ENCODE measurements at regions not wholly inside any gene's neighbourhood (a gene's known extent, or its start where the extent isn't known, plus 50 kb on each side); places are given as distances from the start of the nearest gene placed in this dataset.

GRCh38 chr10:3000048-3000447 lies 67.3 kb upstream of the PFKP start:
- H3K27me3 ChIP-seq: no peaks in the 10 kb centered on the region
- 50 to 66% methylated on average over 2 of the region's 2 CpGs for WGBS, 2 donors (ENCODE audit: low coverage in 1 of 2)
- ATAC-seq: no peak
- H3K4me1 ChIP-seq: no peaks in the 10 kb centered on the region
- H3K36me3 ChIP-seq: no peaks in the 10 kb centered on the region
- H3K27ac ChIP-seq: no peak overlapping the region
- TF ChIP-seq POLR2AphosphoS5 (IDR thresholded peaks at IDR 0.05) (no peak), POLR2A (IDR thresholded peaks at IDR 0.05) (no peak), CTCF (IDR thresholded peaks at IDR 0.05) (no peak), EP300 (IDR thresholded peaks at IDR 0.05) (no peak)
- no peak overlapping the region for H3K4me3 ChIP-seq
- H3K9me3 ChIP-seq: no peaks in the 10 kb centered on the region

GRCh38 chr10:2994221-2994961 lies 73.0 kb upstream of the PFKP start:
- Histone ChIP-seq H3K36me3 (no peaks in the 10 kb centered on the region), H3K27me3 (peaks cover 4% of the 10 kb centered on the region), H3K4me1 (no peaks in the 10 kb centered on the region), H3K27ac (no peak overlapping the region), H3K4me3 (no peak overlapping the region), H3K9me3 (peaks cover 0 to 5% (median 0%) of the 10 kb centered on the region in 3 donors)
- 68 to 72% methylated on average over 6 of the region's 7 CpGs for WGBS, 2 donors (ENCODE audit: low coverage in 1 of 2)
- TF ChIP-seq POLR2AphosphoS5 (IDR thresholded peaks at IDR 0.05) (no peak), CTCF (IDR thresholded peaks at IDR 0.05) (no peak)
- ATAC-seq: no peak

- Histone ChIP-seq H3K27ac (no peak overlapping the region), H3K4me3 (no peak overlapping the region), H3K27me3 (peaks cover 10% of the 10 kb centered on the region), H3K4me1 (no peaks in the 10 kb centered on the region), H3K36me3 (no peaks in the 10 kb centered on the region), H3K9me3 (peaks cover 0 to 12% (median 0%) of the 10 kb centered on the region in 3 donors)
- WGBS, 2 donors (ENCODE audit: low coverage in 1 of 2): 86% methylated on average over 4 of the region's 17 CpGs; no CpG with 5 or more reads in 1 of the 2 donors
- TF ChIP-seq EP300 (IDR thresholded peaks at IDR 0.05) (no peak), POLR2AphosphoS5 (IDR thresholded peaks at IDR 0.05) (no peak), CTCF (IDR thresholded peaks at IDR 0.05) (no peak), POLR2A (IDR thresholded peaks at IDR 0.05) (no peak)
- ATAC-seq: no peak
Observed at GRCh38 chr10:2993636-2994035, 73.7 kb upstream of the PFKP start.

- H3K36me3 ChIP-seq: no peaks in the 10 kb centered on the region
- peaks cover 19% of the 10 kb centered on the region for H3K27me3 ChIP-seq
- 63 to 73% methylated on average over 6 to 9 of the region's 10 CpGs for WGBS, 2 donors (ENCODE audit: low coverage in 1 of 2)
- H3K27ac ChIP-seq: no peak overlapping the region
- no peaks in the 10 kb centered on the region for H3K4me1 ChIP-seq
- TF ChIP-seq EP300 (IDR thresholded peaks at IDR 0.05): no peak
- no peak for TF ChIP-seq POLR2AphosphoS5 (IDR thresholded peaks at IDR 0.05)
- TF ChIP-seq CTCF (IDR thresholded peaks at IDR 0.05): no peak
- TF ChIP-seq POLR2A (IDR thresholded peaks at IDR 0.05): no peak
- ATAC-seq: no peak
- H3K9me3 ChIP-seq: peaks cover 0 to 13% (median 0%) of the 10 kb centered on the region in 3 donors
- H3K4me3 ChIP-seq: no peak overlapping the region
Observed at GRCh38 chr10:2992401-2993198, 74.7 kb upstream of the PFKP start.
